GM18907 (cell line): ENCODE measurements at regions not wholly inside any gene's neighbourhood (a gene's known extent, or its start where the extent isn't known, plus 50 kb on each side); places are given as distances from the start of the nearest gene placed in this dataset.

Source experiments
- ATAC-seq: cut with Tn5 transposase; IDR thresholded peaks from one replicate; pipeline ENCODE4 v1.9.1; 2021; ENCODE audit warnings: mild to moderate bottlenecking, moderate library complexity; ENCODE audit not compliant: unreplicated experiment

- ATAC-seq: no peak
Observed at GRCh38 chr7:67807826-67808225, 811.2 kb downstream of the TYW1 start.

GRCh38 chr7:67809586-67809985, 813.0 kb downstream of the TYW1 start:
- ATAC-seq: no peak

- ATAC-seq: no peak
Observed at GRCh38 chr7:67813621-67814292, 817.1 kb downstream of the TYW1 start.

- ATAC-seq: no peak
Observed at GRCh38 chr7:67817481-67817880, 820.8 kb downstream of the TYW1 start.

- ATAC-seq: no peak
Observed at GRCh38 chr7:67821116-67821515, 824.5 kb downstream of the TYW1 start.

- ATAC-seq: no peak
Observed at GRCh38 chr7:67823345-67823744, 826.7 kb downstream of the TYW1 start.

GRCh38 chr7:67825356-67825755, 828.7 kb downstream of the TYW1 start:
- ATAC-seq: no peak

- no peak for ATAC-seq
Observed at GRCh38 chr7:67841896-67842295, 845.3 kb downstream of the TYW1 start.

GRCh38 chr7:67842571-67842970, 845.9 kb downstream of the TYW1 start:
- ATAC-seq: no peak

GRCh38 chr7:67843001-67843565, 846.5 kb downstream of the TYW1 start:
- no peak for ATAC-seq

GRCh38 chr7:67843615-67844014, 847.0 kb downstream of the TYW1 start:
- no peak for ATAC-seq

GRCh38 chr7:67847092-67847787, 850.6 kb downstream of the TYW1 start:
- ATAC-seq: no peak

- ATAC-seq: no peak
Observed at GRCh38 chr7:67854221-67855178, 857.9 kb downstream of the TYW1 start.

GRCh38 chr7:67855322-67855721, 858.7 kb downstream of the TYW1 start:
- ATAC-seq: no peak

- no peak for ATAC-seq
Observed at GRCh38 chr7:67856046-67856445, 859.4 kb downstream of the TYW1 start.

GRCh38 chr7:67857698-67858097, 861.1 kb downstream of the TYW1 start:
- no peak for ATAC-seq

- ATAC-seq: no peak
Observed at GRCh38 chr7:67858931-67859330, 862.3 kb downstream of the TYW1 start.

GRCh38 chr7:67863911-67864310, 867.3 kb downstream of the TYW1 start:
- no peak for ATAC-seq

- ATAC-seq: no peak
Observed at GRCh38 chr7:67866054-67866453, 869.4 kb downstream of the TYW1 start.

- no peak for ATAC-seq
Observed at GRCh38 chr7:67866812-67867211, 870.2 kb downstream of the TYW1 start.

GRCh38 chr7:67870396-67870795, 873.8 kb downstream of the TYW1 start:
- ATAC-seq: no peak
